Upper lobe of right lung (tissue), 1 donor: ENCODE measurements at regions not wholly inside any gene's neighbourhood (a gene's known extent, or its start where the extent isn't known, plus 50 kb on each side); places are given as distances from the start of the nearest gene placed in this dataset.

Source experiments
- ATAC-seq: fragments of 200-7000 bp; cut with Tn5 transposase; one replicate; pipeline ENCODE4 v1.9.1; 2020; ENCODE audit warnings: mild to moderate bottlenecking, moderate library complexity
- DNase-seq: peaks from one replicate; pipeline ENCODE4 v3.0.0-alpha.2; 2020
- H3K27ac ChIP-seq: fragments of 200-600 bp; one replicate; pipeline ENCODE4 v1.8.0; 2022
- H3K27me3 ChIP-seq: fragments of 200-600 bp; one replicate; pipeline ENCODE4 v1.8.0; 2022; ENCODE audit warnings: mild to moderate bottlenecking
- H3K36me3 ChIP-seq: fragments of 200-600 bp; one replicate; pipeline ENCODE4 v1.8.0; 2022
- H3K4me1 ChIP-seq: fragments of 200-600 bp; one replicate; pipeline ENCODE4 v1.8.0; 2022
- H3K4me3 ChIP-seq: fragments of 200-600 bp; one replicate; pipeline ENCODE4 v1.8.0; 2022; ENCODE audit warnings: mild to moderate bottlenecking
- H3K9me3 ChIP-seq: fragments of 200-600 bp; one replicate; pipeline ENCODE4 v1.8.0; 2022
- CTCF ChIP-seq: fragments of 200-600 bp; IDR thresholded peaks from one replicate; pipeline ENCODE4 v1.8.0; 2022; ENCODE audit warnings: antibody characterized with exemption
- intact Hi-C: fragments of 100-400 bp; cut with DNase I; formaldehyde crosslinking; loops from one replicate; pipeline ENCODE4 v1.11.0; 2022
- donor health status: DM: no; HTN: yes; CAD: no; lungs with severe emphysema.

GRCh38 chr4:72959411-72959810 lies 110.1 kb downstream of the COX18 start:
- no peaks in the 10 kb centered on the region for H3K9me3 ChIP-seq
- no peaks in the 10 kb centered on the region for H3K4me1 ChIP-seq
- no peaks in the 10 kb centered on the region for H3K27me3 ChIP-seq
- ATAC-seq (no peak), DNase-seq (no peak)
- no peaks in the 10 kb centered on the region for H3K36me3 ChIP-seq
- no peak overlapping the region for H3K27ac ChIP-seq
- H3K4me3 ChIP-seq, result no peak overlapping the region
- no peak for TF ChIP-seq CTCF
- intact Hi-C loops, result no loop called here

GRCh38 chr4:72954811-72955210 lies 114.7 kb downstream of the COX18 start:
- no peak for TF ChIP-seq CTCF
- intact Hi-C loops, result no loop called here
- no peak for DNase-seq
- Histone ChIP-seq H3K4me3 (no peak overlapping the region), H3K36me3 (no peaks in the 10 kb centered on the region), H3K27me3 (no peaks in the 10 kb centered on the region), H3K9me3 (no peaks in the 10 kb centered on the region), H3K27ac (no peak overlapping the region), H3K4me1 (no peaks in the 10 kb centered on the region)
- ATAC-seq, result no peak

- DNase-seq, result no peak
- H3K4me3 ChIP-seq, result no peak overlapping the region
- intact Hi-C loops, result no loop called here
- no peak for TF ChIP-seq CTCF
- H3K4me1 ChIP-seq, result no peaks in the 10 kb centered on the region
- H3K27me3 ChIP-seq, result no peaks in the 10 kb centered on the region
- H3K9me3 ChIP-seq, result no peaks in the 10 kb centered on the region
- no peak overlapping the region for H3K27ac ChIP-seq
- H3K36me3 ChIP-seq, result no peaks in the 10 kb centered on the region
- ATAC-seq, result no peak
Observed at GRCh38 chr4:72953571-72953970, 115.9 kb downstream of the COX18 start.

- no peak for TF ChIP-seq CTCF
- H3K4me1 ChIP-seq, result no peaks in the 10 kb centered on the region
- H3K27ac ChIP-seq, result no peak overlapping the region
- H3K4me3 ChIP-seq, result no peak overlapping the region
- ATAC-seq (no peak), DNase-seq (no peak)
- no peaks in the 10 kb centered on the region for H3K9me3 ChIP-seq
- no peaks in the 10 kb centered on the region for H3K36me3 ChIP-seq
- no peaks in the 10 kb centered on the region for H3K27me3 ChIP-seq
- intact Hi-C loops, result no loop called here
Observed at GRCh38 chr4:72951628-72952027, 117.9 kb downstream of the COX18 start.

DNA sequence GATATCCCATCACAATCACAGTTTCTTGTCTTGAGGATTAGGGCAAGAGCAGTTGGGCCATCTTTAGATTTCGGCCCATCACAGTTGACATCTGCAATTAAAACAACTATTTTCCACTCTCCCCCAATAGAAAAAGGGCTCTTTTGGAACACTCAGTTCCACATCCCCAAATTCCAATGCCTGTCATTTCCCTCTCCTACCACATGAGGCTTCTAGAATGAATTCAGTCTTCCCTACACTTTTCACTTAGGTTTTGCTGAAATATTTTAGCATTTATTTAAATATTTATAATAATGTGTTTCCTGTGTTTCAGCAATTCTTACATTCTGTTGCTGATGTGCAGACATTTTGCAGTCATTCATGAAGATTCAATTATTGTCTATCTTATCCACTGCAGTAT lies 118.4 kb downstream of the COX18 start:
- no peak for TF ChIP-seq CTCF
- DNase-seq (no peak), ATAC-seq (no peak)
- intact Hi-C loops, result no loop called here
- Histone ChIP-seq H3K36me3 (no peaks in the 10 kb centered on the region), H3K4me3 (no peak overlapping the region), H3K27ac (no peak overlapping the region), H3K9me3 (no peaks in the 10 kb centered on the region), H3K4me1 (no peaks in the 10 kb centered on the region), H3K27me3 (no peaks in the 10 kb centered on the region)

- no peak overlapping the region for H3K4me3 ChIP-seq
- H3K4me1 ChIP-seq, result no peaks in the 10 kb centered on the region
- DNase-seq (no peak), ATAC-seq (no peak)
- no peak for TF ChIP-seq CTCF
- no peak overlapping the region for H3K27ac ChIP-seq
- intact Hi-C loops, result no loop called here
- no peaks in the 10 kb centered on the region for H3K9me3 ChIP-seq
- H3K36me3 ChIP-seq, result no peaks in the 10 kb centered on the region
- no peaks in the 10 kb centered on the region for H3K27me3 ChIP-seq
Observed at GRCh38 chr4:72948080-72948479, 121.4 kb downstream of the COX18 start.
